HepG2 (cell line): ENCODE measurements at regions not wholly inside any gene's neighbourhood (a gene's known extent, or its start where the extent isn't known, plus 50 kb on each side); places are given as distances from the start of the nearest gene placed in this dataset.
"Not testable (repeated sequence)": the region's sequence is repeated elsewhere in the genome, so short reads cannot be mapped to it uniquely, and the experiment has no call there.

Experiments
- ATAC-seq: fragments of 200-7000 bp; cut with Tn5 transposase; 3 replicates; pipeline ENCODE4 v1.9.1; 2020; ENCODE audit warnings: mild to moderate bottlenecking, moderate library complexity
- BruUV-seq: library from RNA; stranded (reverse); fragments of 400-500 nt; replicated peaks from 2 replicates; lab custom pipeline; 2021; lab: Mats Ljungman, UMichigan
- CTCF ChIA-PET: fragments of 300-600 bp; formaldehyde crosslinking; extraction: SDS; loops from one replicate; lab custom pipeline; 2021; ENCODE audit warnings: low total read pairs, inconsistent platforms, low intra/inter-chr PET ratio; lab: Yijun Ruan, JAX
- POLR2A ChIA-PET: fragments of 350-600 bp; sonication (Branson Sonifier 250); formaldehyde crosslinking; loops from one replicate; lab custom pipeline; 2020; ENCODE audit warnings: antibody characterized with exemption, inconsistent platforms; lab: Yijun Ruan, JAX
- DNase-seq: peaks from one replicate; pipeline ENCODE4 v3.0.0-alpha.2; 2015; ENCODE audit warnings: low spot score
- FAIRE-seq: peaks from 3 replicates; lab custom pipeline; 2011; peaks lifted over from hg19 to GRCh38; lab: Jason Lieb, UNC
- H2AFZ ChIP-seq: one replicate; pipeline ENCODE4 v1.6.1; 2011; ENCODE audit warnings: low read length, inconsistent platforms
- H3K27ac ChIP-seq: fragments of 300-600 bp; 3 replicates; pipeline ENCODE4 v1.8.0; 2011; ENCODE audit warnings: mixed run types, mild to moderate bottlenecking, mixed read lengths, low read length, inconsistent platforms; ENCODE audit not compliant: insufficient read depth; ENCODE audit errors: extremely low read length
- H3K27me3 ChIP-seq, 2 experiments: fragments of 200-600 bp in 1 of 2; 2 replicates in 1 of 2; 3 replicates in 1 of 2; pipeline versions ENCODE4 v1.6.0 to v1.8.0; 2011; ENCODE audit warnings: low read length in 2 of 2, mild to moderate bottlenecking in 2 of 2, moderate library complexity in 2 of 2, inconsistent platforms in 1 of 2; ENCODE audit not compliant: insufficient read depth in 2 of 2, control insufficient read depth in 1 of 2
- H3K36me3 ChIP-seq, 2 experiments: fragments of 200-600 bp in 1 of 2; replicated peaks in 1 of 2; 2 replicates in 1 of 2; 3 replicates in 1 of 2; pipeline versions ENCODE4 v1.5.1 to v1.8.0; 2011; ENCODE audit warnings: low read length in 2 of 2, inconsistent platforms in 1 of 2; ENCODE audit not compliant: insufficient read depth in 2 of 2, control insufficient read depth in 1 of 2
- H3K4me1 ChIP-seq: 2 replicates; pipeline ENCODE4 v1.5.1; 2012; ENCODE audit warnings: low read length, inconsistent platforms; ENCODE audit not compliant: insufficient read depth
- H3K4me2 ChIP-seq: 2 replicates; pipeline ENCODE4 v1.6.0; 2011; ENCODE audit warnings: low read depth, low read length, inconsistent platforms
- H3K4me3 ChIP-seq, 3 experiments: fragments of 200-600 bp in 1 of 3; sonication (generic), shearing (Covaris generic) in 1 of 3; replicated peaks in 1 of 3; 2 replicates each; pipeline ENCODE4 v1.5.1; 2011 to 2016; ENCODE audit warnings: low read length in 3 of 3, inconsistent platforms in 2 of 3, low read depth in 2 of 3, mild to moderate bottlenecking in 2 of 3, control low read depth in 1 of 3, mixed read lengths in 1 of 3; ENCODE audit not compliant: insufficient read depth in 1 of 3
- H3K79me2 ChIP-seq: one replicate; pipeline ENCODE4 v1.6.1; 2011; ENCODE audit warnings: low read length, inconsistent platforms; ENCODE audit not compliant: insufficient read depth
- H3K9ac ChIP-seq: 2 replicates; pipeline ENCODE4 v1.6.0; 2011; ENCODE audit warnings: mild to moderate bottlenecking, low read depth, low read length, inconsistent platforms; ENCODE audit not compliant: insufficient read depth
- H3K9me3 ChIP-seq: 2 replicates; pipeline ENCODE4 v1.5.1; 2012; ENCODE audit warnings: mild to moderate bottlenecking, low read length
- H4K20me1 ChIP-seq: 2 replicates; pipeline ENCODE4 v1.6.0; 2011; ENCODE audit warnings: inconsistent platforms, mild to moderate bottlenecking, low read length, moderate library complexity; ENCODE audit not compliant: insufficient read depth
- ARID5B ChIP-seq: IDR thresholded peaks from 2 replicates; pipeline ENCODE4 v1.4.0; 2020; ENCODE audit warnings: mild to moderate bottlenecking, missing genetic modification reagents
- FOXA1 ChIP-seq, 2 experiments: fragments of 450-650 bp in 1 of 2; sonication (generic) in 1 of 2; formaldehyde crosslinking in 1 of 2; IDR thresholded peaks; 2 replicates each; pipeline versions ENCODE4 v1.4.0 to v1.6.1; 2016 to 2020; ENCODE audit warnings: missing genetic modification reagents in 1 of 2
- FOXA3 ChIP-seq: IDR thresholded peaks from 2 replicates; pipeline ENCODE4 v1.6.1; 2016; ENCODE audit warnings: missing genetic modification reagents, missing compliant biosample characterization
- ZNF281 ChIP-seq: sonication (generic); formaldehyde crosslinking; IDR thresholded peaks from 2 replicates; pipeline ENCODE4 v1.4.0; 2020; ENCODE audit warnings: missing genetic modification reagents, borderline replicate concordance
- ZNF687 ChIP-seq: sonication (generic); formaldehyde crosslinking; IDR thresholded peaks from 2 replicates; pipeline ENCODE4 v1.5.1; 2020; ENCODE audit warnings: mild to moderate bottlenecking, missing genetic modification reagents, moderate library complexity
- WGBS: methylation state at CpG from one replicate; pipeline ENCODE4 v1.1.6; 2017; ENCODE audit warnings: low lambda C conversion rate; 5-methylcytosine and 5-hydroxymethylcytosine counted together
- in situ Hi-C: cut with HindIII; loops from 2 replicates; pipeline ENCODE4 v1.10.0; 2017; ENCODE audit warnings: low pct_unique_long_range_greater_than_20kb; ENCODE audit not compliant: extremely low pct_ligation_motif_present
- intact Hi-C: fragments of 100-400 bp; cut with micrococcal nuclease; formaldehyde crosslinking; loops from one replicate; pipeline ENCODE4 v1.10.0; 2022; ENCODE audit not compliant: unreplicated experiment

GRCh38 chr1:66481215-66481614, 52.7 kb upstream of the SGIP1 start:
- H3K4me3 ChIP-seq; H3K9ac ChIP-seq; H3K36me3 ChIP-seq; BruUV-seq; H3K27ac ChIP-seq; H4K20me1 ChIP-seq; H3K9me3 ChIP-seq; POLR2A ChIA-PET; intact Hi-C loops; CTCF ChIA-PET; H3K4me2 ChIP-seq; H3K79me2 ChIP-seq; H3K4me1 ChIP-seq; H3K27me3 ChIP-seq; ATAC-seq; FAIRE-seq; in situ Hi-C loops; H2AFZ ChIP-seq; TF ChIP-seq FOXA1 (IDR thresholded peaks at IDR 0.05): not testable (repeated sequence)
- DNase-seq: peak; percentile 43
- peak; percentile 59; the same call in 1 of the 2 replicates for TF ChIP-seq FOXA3 (CRISPR knock-in tag)
- TF ChIP-seq FOXA1 (CRISPR knock-in tag; IDR thresholded peaks at IDR 0.05): peak; percentile 76
- TF ChIP-seq ZNF281 (CRISPR knock-in tag): peak; percentile 82
- peak; percentile 29; the same call in 1 of the 2 replicates for TF ChIP-seq ARID5B (CRISPR knock-in tag)
- TF ChIP-seq ZNF687 (CRISPR knock-in tag): 0 out of 2 replicates have a peak, but pooled peaks have one; percentile 19
- WGBS: 10% methylated on average over 4 of the region's 15 CpGs
